ENCODE measurements at regions not wholly inside any gene's neighbourhood (a gene's known extent, or its start where the extent isn't known, plus 50 kb on each side); places are given as distances from the start of the nearest gene placed in this dataset.

- Histone ChIP-seq H3K4me3 (no peak overlapping the region), H3K9me3 (no peaks in the 10 kb centered on the region), H3K27ac (no peak overlapping the region), H3K27me3 (no peaks in the 10 kb centered on the region), H3K36me3 (no peaks in the 10 kb centered on the region), H3K4me1 (no peaks in the 10 kb centered on the region)
- no peak for ATAC-seq
- intact Hi-C loops (cut with DNase I): no loop called here
- TF ChIP-seq POLR2A (IDR thresholded peaks at IDR 0.05): no peak
- no peak for TF ChIP-seq CTCF (IDR thresholded peaks at IDR 0.05)
- 42 to 72% (median 50%) methylated on average over 1 of the region's 1 CpG for WGBS, 4 donors
- DNase-seq: no peak
Observed at GRCh38 chr7:119748251-119748860, 524.6 kb upstream of the KCND2 start.

GRCh38 chr7:119748991-119749390 lies 524.0 kb upstream of the KCND2 start:
- Histone ChIP-seq H3K4me1 (no peaks in the 10 kb centered on the region), H3K27ac (no peak overlapping the region), H3K4me3 (no peak overlapping the region), H3K27me3 (no peaks in the 10 kb centered on the region), H3K9me3 (no peaks in the 10 kb centered on the region), H3K36me3 (no peaks in the 10 kb centered on the region)
- no peak for ATAC-seq
- TF ChIP-seq CTCF (IDR thresholded peaks at IDR 0.05) (no peak), POLR2A (IDR thresholded peaks at IDR 0.05) (no peak)
- no peak for DNase-seq
- 23 to 47% (median 29%) methylated on average over 2 of the region's 2 CpGs for WGBS, 4 donors
- intact Hi-C loops (cut with DNase I): no loop called here

- H3K4me1 ChIP-seq: no peaks in the 10 kb centered on the region
- no peak for ATAC-seq
- H3K27ac ChIP-seq: no peak overlapping the region
- H3K4me3 ChIP-seq: no peak overlapping the region
- no peaks in the 10 kb centered on the region for H3K9me3 ChIP-seq
- DNase-seq: no peak
- TF ChIP-seq CTCF (IDR thresholded peaks at IDR 0.05) (no peak), POLR2A (IDR thresholded peaks at IDR 0.05) (no peak)
- no peaks in the 10 kb centered on the region for H3K27me3 ChIP-seq
- no peaks in the 10 kb centered on the region for H3K36me3 ChIP-seq
- intact Hi-C loops (cut with DNase I): loop anchor here in 1 of 10 donors (10.0 kb wide), 1 partner anchor 62 kb away; no protein-coding TSS in a partner anchor
Observed at GRCh38 chr7:119756687-119757086, 516.3 kb upstream of the KCND2 start.

- no peak for ATAC-seq
- H3K4me3 ChIP-seq: no peak overlapping the region
- no peak for DNase-seq
- intact Hi-C loops (cut with DNase I): loop anchor here in 1 of 10 donors (10.0 kb wide), 1 partner anchor 63 kb away; no protein-coding TSS in a partner anchor
- no peaks in the 10 kb centered on the region for H3K9me3 ChIP-seq
- H3K36me3 ChIP-seq: no peaks in the 10 kb centered on the region
- H3K27ac ChIP-seq: no peak overlapping the region
- no peaks in the 10 kb centered on the region for H3K4me1 ChIP-seq
- TF ChIP-seq POLR2A (IDR thresholded peaks at IDR 0.05): no peak
- TF ChIP-seq CTCF (IDR thresholded peaks at IDR 0.05): no peak
- H3K27me3 ChIP-seq: no peaks in the 10 kb centered on the region
Observed at GRCh38 chr7:119758254-119758653, 514.7 kb upstream of the KCND2 start.

Measured in heart left ventricle (tissue), 16 donors.